ENCODE measurements at regions not wholly inside any gene's neighbourhood (a gene's known extent, or its start where the extent isn't known, plus 50 kb on each side); places are given as distances from the start of the nearest gene placed in this dataset.

GRCh38 chr4:166518315-166518714, 645.3 kb downstream of the TLL1 start:
- TF ChIP-seq EZH2 (IDR thresholded peaks at IDR 0.05; ENCODE audit: insufficient read depth, poor library complexity, severe bottlenecking) (no peak), EZH2phosphoT487 (IDR thresholded peaks at IDR 0.05; ENCODE audit: insufficient read depth, low read depth) (no peak)

All from GM23248 (cell line).